ENCODE measurements at regions not wholly inside any gene's neighbourhood (a gene's known extent, or its start where the extent isn't known, plus 50 kb on each side); places are given as distances from the start of the nearest gene placed in this dataset.
"Not testable (repeated sequence)": the region's sequence is repeated elsewhere in the genome, so short reads cannot be mapped to it uniquely, and the experiment has no call there.

DNA sequence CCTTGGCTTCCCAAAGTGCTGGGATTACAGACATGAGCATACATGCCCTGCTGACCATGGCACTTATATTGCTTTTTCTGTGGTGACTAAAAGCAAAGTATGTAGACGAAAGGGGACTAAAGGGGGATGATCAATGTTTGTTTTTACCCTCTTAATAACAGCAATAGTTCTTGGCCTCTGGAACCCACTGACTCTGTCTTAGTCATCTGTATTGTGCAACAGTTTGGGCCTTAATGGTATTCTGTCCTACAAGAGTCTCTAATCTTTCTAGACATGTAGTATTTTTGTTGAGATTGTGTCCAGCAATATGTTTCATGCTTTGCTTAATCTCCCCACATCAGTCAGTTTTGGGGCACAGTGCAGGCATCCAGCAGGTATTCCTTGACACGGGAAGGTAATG lies 359.9 kb upstream of the FANCL start:
- Histone ChIP-seq H3K4me3 (no peak overlapping the region), H3K27me3 (no peaks in the 10 kb centered on the region), H3K9me3 (no peaks in the 10 kb centered on the region), H3K36me3 (no peaks in the 10 kb centered on the region), H3K4me1 (ENCODE audit: insufficient read depth) (no peaks in the 10 kb centered on the region), H3K27ac (no peak overlapping the region)
- intact Hi-C loops (cut with DNase I) = no loop called here
- TF ChIP-seq EP300 (IDR thresholded peaks at IDR 0.05) = no peak
- TF ChIP-seq, protein P1, sequence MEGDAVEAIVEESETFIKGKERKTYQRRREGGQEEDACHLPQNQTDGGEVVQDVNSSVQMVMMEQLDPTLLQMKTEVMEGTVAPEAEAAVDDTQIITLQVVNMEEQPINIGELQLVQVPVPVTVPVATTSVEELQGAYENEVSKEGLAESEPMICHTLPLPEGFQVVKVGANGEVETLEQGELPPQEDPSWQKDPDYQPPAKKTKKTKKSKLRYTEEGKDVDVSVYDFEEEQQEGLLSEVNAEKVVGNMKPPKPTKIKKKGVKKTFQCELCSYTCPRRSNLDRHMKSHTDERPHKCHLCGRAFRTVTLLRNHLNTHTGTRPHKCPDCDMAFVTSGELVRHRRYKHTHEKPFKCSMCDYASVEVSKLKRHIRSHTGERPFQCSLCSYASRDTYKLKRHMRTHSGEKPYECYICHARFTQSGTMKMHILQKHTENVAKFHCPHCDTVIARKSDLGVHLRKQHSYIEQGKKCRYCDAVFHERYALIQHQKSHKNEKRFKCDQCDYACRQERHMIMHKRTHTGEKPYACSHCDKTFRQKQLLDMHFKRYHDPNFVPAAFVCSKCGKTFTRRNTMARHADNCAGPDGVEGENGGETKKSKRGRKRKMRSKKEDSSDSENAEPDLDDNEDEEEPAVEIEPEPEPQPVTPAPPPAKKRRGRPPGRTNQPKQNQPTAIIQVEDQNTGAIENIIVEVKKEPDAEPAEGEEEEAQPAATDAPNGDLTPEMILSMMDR (IDR thresholded peaks at IDR 0.05) = no peak
- TF ChIP-seq POLR2A (IDR thresholded peaks at IDR 0.05) = no peak
- 83 to 92% (median 88%) methylated on average over 2 of the region's 2 CpGs for WGBS, 3 donors
- no peak for DNase-seq

DNA sequence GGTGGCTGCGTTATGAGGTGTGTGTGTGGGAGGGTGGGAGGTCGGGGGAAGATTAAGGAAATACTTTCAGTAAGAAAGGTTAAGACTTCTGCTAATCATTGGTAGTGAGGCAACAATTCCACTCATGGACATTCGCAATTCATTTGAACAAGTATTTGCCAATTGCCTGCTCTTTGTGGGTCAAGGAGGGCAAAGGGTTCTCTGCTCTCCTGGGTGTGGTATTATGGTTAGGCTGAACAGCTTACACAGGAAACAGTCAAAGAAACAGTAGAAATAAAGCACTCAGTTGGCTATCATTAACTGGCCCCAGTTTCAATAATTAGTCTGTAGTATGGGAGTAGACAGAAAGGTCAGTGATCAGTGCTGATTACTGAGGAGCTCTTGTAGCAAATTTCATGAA lies 357.0 kb upstream of the FANCL start:
- Histone ChIP-seq H3K36me3 (no peaks in the 10 kb centered on the region), H3K4me3 (no peak overlapping the region), H3K9me3 (no peaks in the 10 kb centered on the region), H3K27me3 (no peaks in the 10 kb centered on the region), H3K27ac (no peak overlapping the region), H3K4me1 (ENCODE audit: insufficient read depth) (no peaks in the 10 kb centered on the region)
- no peak for DNase-seq
- intact Hi-C loops (cut with DNase I) = no loop called here
- WGBS, 3 donors = 63 to 64% (median 63%) methylated on average over 3 of the region's 3 CpGs
- TF ChIP-seq EP300 (IDR thresholded peaks at IDR 0.05) (no peak), POLR2A (IDR thresholded peaks at IDR 0.05) (no peak)
- TF ChIP-seq, protein P1 (IDR thresholded peaks at IDR 0.05) = no peak

DNA sequence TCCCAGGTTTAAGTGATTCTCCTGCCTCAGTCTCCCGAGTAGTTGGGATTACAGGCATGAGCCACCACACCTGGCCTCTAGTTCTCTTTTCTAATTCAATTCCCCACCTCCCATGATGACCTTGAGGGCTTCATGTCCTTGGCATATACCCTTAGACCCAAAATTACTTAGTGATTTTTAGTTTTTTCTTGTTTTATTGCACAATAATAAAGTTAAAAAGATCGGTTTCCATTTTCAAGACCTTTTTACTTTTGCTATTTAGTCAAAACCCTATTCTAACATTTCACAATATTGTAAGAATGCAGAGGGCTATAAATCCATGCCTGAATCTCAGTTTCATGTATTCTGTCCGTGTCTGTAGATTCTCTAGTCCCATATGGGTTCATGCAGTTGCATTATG lies 354.6 kb upstream of the FANCL start:
- 46 to 67% (median 65%) methylated on average over 3 of the region's 3 CpGs for WGBS, 3 donors
- TF ChIP-seq EP300 (IDR thresholded peaks at IDR 0.05) = no peak
- TF ChIP-seq, protein P1 (IDR thresholded peaks at IDR 0.05) = no peak
- no peak for TF ChIP-seq POLR2A (IDR thresholded peaks at IDR 0.05)
- Histone ChIP-seq H3K4me1 (ENCODE audit: insufficient read depth) (no peaks in the 10 kb centered on the region), H3K27me3 (no peaks in the 10 kb centered on the region), H3K36me3 (no peaks in the 10 kb centered on the region), H3K4me3 (no peak overlapping the region), H3K27ac (no peak overlapping the region), H3K9me3 (no peaks in the 10 kb centered on the region)
- no peak for DNase-seq
- intact Hi-C loops (cut with DNase I) = no loop called here

GRCh38 chr2:58594762-58595161 lies 353.6 kb upstream of the FANCL start:
- H3K36me3 ChIP-seq = no peaks in the 10 kb centered on the region
- no peak overlapping the region for H3K4me3 ChIP-seq
- H3K27ac ChIP-seq = no peak overlapping the region
- DNase-seq = no peak
- intact Hi-C loops (cut with DNase I) = no loop called here
- TF ChIP-seq, protein P1 (IDR thresholded peaks at IDR 0.05) = no peak
- no peak for TF ChIP-seq EP300 (IDR thresholded peaks at IDR 0.05)
- no peak for TF ChIP-seq POLR2A (IDR thresholded peaks at IDR 0.05)
- H3K9me3 ChIP-seq = no peaks in the 10 kb centered on the region
- no peaks in the 10 kb centered on the region for H3K4me1 ChIP-seq (ENCODE audit: insufficient read depth)
- no peaks in the 10 kb centered on the region for H3K27me3 ChIP-seq

DNA sequence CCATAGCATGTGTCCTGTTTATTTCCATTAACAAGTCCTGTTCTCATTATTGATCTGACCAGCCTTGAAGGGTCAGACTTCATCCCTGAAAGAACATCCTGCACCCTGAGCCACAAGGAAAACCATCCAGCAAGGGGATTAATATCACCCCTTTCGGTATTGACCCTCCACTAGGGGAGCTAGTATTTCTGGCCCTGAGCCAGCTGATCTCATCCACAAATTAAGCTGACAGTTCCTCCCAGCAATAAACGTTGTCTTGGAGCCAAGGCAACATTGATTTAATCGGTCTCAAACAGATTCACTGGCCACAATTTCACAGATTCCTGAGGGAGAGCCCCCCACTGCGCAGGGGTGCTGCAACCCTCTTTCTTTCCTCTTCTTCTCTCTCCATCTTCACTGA lies 353.1 kb upstream of the FANCL start:
- Histone ChIP-seq H3K4me3 (no peak overlapping the region), H3K36me3 (no peaks in the 10 kb centered on the region), H3K27ac (no peak overlapping the region), H3K4me1 (ENCODE audit: insufficient read depth) (no peaks in the 10 kb centered on the region), H3K9me3 (no peaks in the 10 kb centered on the region), H3K27me3 (no peaks in the 10 kb centered on the region)
- no peak for DNase-seq
- intact Hi-C loops (cut with DNase I) = no loop called here
- 37 to 50% (median 38%) methylated on average over 4 of the region's 4 CpGs for WGBS, 3 donors
- TF ChIP-seq, protein P1 (IDR thresholded peaks at IDR 0.05) = no peak
- TF ChIP-seq EP300 (IDR thresholded peaks at IDR 0.05) (no peak), POLR2A (IDR thresholded peaks at IDR 0.05) (no peak)

GRCh38 chr2:58586178-58586577 lies 345.1 kb upstream of the FANCL start:
- 96 to 98% (median 97%) methylated on average over 4 to 5 of the region's 5 CpGs for WGBS, 3 donors
- H3K4me3 ChIP-seq; H3K27me3 ChIP-seq; DNase-seq; intact Hi-C loops (cut with DNase I); H3K36me3 ChIP-seq; H3K27ac ChIP-seq; H3K9me3 ChIP-seq; H3K4me1 ChIP-seq (ENCODE audit: insufficient read depth): not testable (repeated sequence)
